Heart right ventricle (tissue), 16 donors: ENCODE measurements at regions not wholly inside any gene's neighbourhood (a gene's known extent, or its start where the extent isn't known, plus 50 kb on each side); places are given as distances from the start of the nearest gene placed in this dataset.

ENCODE experiments used
- ATAC-seq, 8 donors: fragments of 200-7000 bp; cut with Tn5 transposase; one replicate each; pipeline ENCODE4 v1.9.1; 2020; ENCODE audit warnings: mild to moderate bottlenecking in 8 of 8, moderate library complexity in 8 of 8, moderate number of reproducible peaks in 1 of 8
- DNase-seq, 2 donors: peaks; one replicate each; pipeline ENCODE4 v3.0.0-alpha.2; 2020
- H3K27ac ChIP-seq, 10 donors: fragments of 200-600 bp; sonication (generic) in 2 of 10; one replicate each; pipeline versions ENCODE4 v1.5.0 to v1.8.0; 2020 to 2022; ENCODE audit warnings: mild to moderate bottlenecking in 3 of 10
- H3K27me3 ChIP-seq, 7 donors: fragments of 200-600 bp; one replicate each; pipeline ENCODE4 v1.8.0; 2021 to 2022; ENCODE audit warnings: mild to moderate bottlenecking in 2 of 7
- H3K36me3 ChIP-seq, 9 donors: fragments of 200-600 bp; sonication (generic) in 1 of 9; one replicate each; pipeline versions ENCODE4 v1.5.0 to v1.8.0; 2020 to 2022; ENCODE audit warnings: mild to moderate bottlenecking in 2 of 9
- H3K4me1 ChIP-seq, 9 donors: fragments of 200-600 bp; sonication (generic) in 1 of 9; one replicate each; pipeline versions ENCODE4 v1.5.0 to v1.8.0; 2020 to 2022; ENCODE audit warnings: mild to moderate bottlenecking in 4 of 9
- H3K4me3 ChIP-seq, 10 donors: fragments of 200-600 bp; sonication (generic) in 2 of 10; one replicate each; pipeline versions ENCODE4 v1.5.0 to v1.8.0; 2020 to 2022; ENCODE audit warnings: mild to moderate bottlenecking in 7 of 10, moderate library complexity in 2 of 10
- H3K9me3 ChIP-seq, 11 donors: fragments of 200-600 bp in 10 of 11; sonication (generic) in 2 of 11; one replicate each; pipeline versions ENCODE4 v1.5.0 to v1.8.0; 2013 to 2022; ENCODE audit warnings: mild to moderate bottlenecking in 2 of 11, control low read depth in 1 of 11, moderate library complexity in 1 of 11
- CTCF ChIP-seq, 9 donors: fragments of 200-600 bp; sonication (generic) in 2 of 9; IDR thresholded peaks; one replicate each; pipeline versions ENCODE4 v1.5.0 to v1.8.0; 2021 to 2022; ENCODE audit warnings: antibody characterized with exemption in 9 of 9, mild to moderate bottlenecking in 5 of 9, moderate library complexity in 1 of 9
- WGBS, 2 donors: extraction: QIAGEN DNeasy Blood & Tissue Kit; methylation state at CpG; one replicate each; pipeline ENCODE4 v1.1.7; 2013; ENCODE audit warnings: inconsistent platforms in 1 of 2; 5-methylcytosine and 5-hydroxymethylcytosine counted together
- intact Hi-C, 10 donors: fragments of 100-400 bp; cut with DNase I; formaldehyde crosslinking; loops; one replicate each; pipeline versions ENCODE4 v1.11.1 to v1.14.2; 2022
- donor health status: Arrhythmogenic right ventricular cardiomyopathy.
- donor health status: ischemic (EF 13 %, LVEDD 7.1; RV severe dilation, severe dysfunction).
- donor health status: healthy with polysubstance abuse.
- donor health status: DM: no; HTN: yes; CAD: no.
- donor health status: DM: no; HTN: no; CAD: no.
- donor health status: ischemic (EF 25% LVEDD 6.9; RV normal size, moderate dysfunction).
- donor health status: ischemic (EF 25% LVEDD 5.7; RV mildly dilated, moderate dysfunction).
- donor health status: healthy.
- donor health status: DM: yes; HTN: yes; CAD: no.
- donor health status: Ischemic cardiomyopathy.
- donor health status: ischemic (EF 35%, LVEDD 5.7; RV mildly dilated, moderate dysfunction).
- donor health status: nonischemic (EF 11% LVEDD 7.7; RV severe dilation, severe dysfunction).
- donor health status: DM: yes; HTN: yes; CAD: no.
- donor health status: PGD.
- donor health status: ischemic (EF 29% LVEDD 5.4; RV normal size, mild dysfunction).
- donor health status: nonischemic (EF 23%, LVEDD 6.1; RV moderate dilation, normal function).

GRCh38 chr6:140364916-140365315 lies 990.5 kb upstream of the CITED2 start:
- no peak for DNase-seq
- Histone ChIP-seq H3K4me3 (no peak overlapping the region), H3K27me3 (no peaks in the 10 kb centered on the region), H3K27ac (no peak overlapping the region), H3K4me1 (no peaks in the 10 kb centered on the region), H3K36me3 (no peaks in the 10 kb centered on the region), H3K9me3 (peaks cover 0 to 21% (median 4%) of the 10 kb centered on the region in 11 donors)
- no peak for ATAC-seq
- intact Hi-C loops, result no loop called here
- TF ChIP-seq CTCF (IDR thresholded peaks at IDR 0.05), result no peak

GRCh38 chr6:140360651-140361050 lies 986.2 kb upstream of the CITED2 start:
- ATAC-seq, result no peak
- Histone ChIP-seq H3K4me1 (no peaks in the 10 kb centered on the region), H3K4me3 (no peak overlapping the region), H3K27ac (peak overlapping the region in 1 of 10 donors; percentile 16), H3K27me3 (no peaks in the 10 kb centered on the region), H3K9me3 (peaks cover 0 to 21% (median 4%) of the 10 kb centered on the region in 11 donors), H3K36me3 (no peaks in the 10 kb centered on the region)
- 30 to 46% methylated on average over 3 of the region's 3 CpGs for WGBS, 2 donors
- no peak for TF ChIP-seq CTCF (IDR thresholded peaks at IDR 0.05)
- no peak for DNase-seq
- intact Hi-C loops, result no loop called here

GRCh38 chr6:140355476-140355875 lies 981.0 kb upstream of the CITED2 start:
- Histone ChIP-seq H3K36me3 (no peaks in the 10 kb centered on the region), H3K4me1 (no peaks in the 10 kb centered on the region), H3K27me3 (no peaks in the 10 kb centered on the region), H3K4me3 (no peak overlapping the region), H3K27ac (no peak overlapping the region), H3K9me3 (no peaks in the 10 kb centered on the region)
- WGBS, 2 donors, result 93 to 95% methylated on average over 1 of the region's 1 CpG
- no peak for ATAC-seq
- no peak for DNase-seq
- intact Hi-C loops, result no loop called here
- TF ChIP-seq CTCF (IDR thresholded peaks at IDR 0.05), result no peak

GRCh38 chr6:140354296-140354695 lies 979.8 kb upstream of the CITED2 start:
- Histone ChIP-seq H3K27ac (no peak overlapping the region), H3K27me3 (no peaks in the 10 kb centered on the region), H3K4me1 (no peaks in the 10 kb centered on the region), H3K4me3 (no peak overlapping the region), H3K36me3 (no peaks in the 10 kb centered on the region), H3K9me3 (no peaks in the 10 kb centered on the region)
- intact Hi-C loops, result no loop called here
- DNase-seq (no peak), ATAC-seq (no peak)
- TF ChIP-seq CTCF (IDR thresholded peaks at IDR 0.05), result no peak
- 73 to 77% methylated on average over 1 of the region's 1 CpG for WGBS, 2 donors

GRCh38 chr6:140353536-140353935 lies 979.1 kb upstream of the CITED2 start:
- Histone ChIP-seq H3K27me3 (no peaks in the 10 kb centered on the region), H3K4me1 (no peaks in the 10 kb centered on the region), H3K4me3 (no peak overlapping the region), H3K36me3 (no peaks in the 10 kb centered on the region), H3K27ac (no peak overlapping the region), H3K9me3 (no peaks in the 10 kb centered on the region)
- no peak for TF ChIP-seq CTCF (IDR thresholded peaks at IDR 0.05)
- no peak for DNase-seq
- intact Hi-C loops, result no loop called here
- WGBS, 2 donors, result 95 to 97% methylated on average over 1 of the region's 1 CpG
- ATAC-seq, result no peak
